Epidermal melanocyte (primary cell): ENCODE measurements at regions not wholly inside any gene's neighbourhood (a gene's known extent, or its start where the extent isn't known, plus 50 kb on each side); places are given as distances from the start of the nearest gene placed in this dataset.
"Not testable (repeated sequence)": the region's sequence is repeated elsewhere in the genome, so short reads cannot be mapped to it uniquely, and the experiment has no call there.

Experiments used
- DNase-seq: peaks from one replicate; pipeline ENCODE4 v3.0.0; 2011; ENCODE audit warnings: low spot score; ENCODE audit not compliant: insufficient read length

DNA sequence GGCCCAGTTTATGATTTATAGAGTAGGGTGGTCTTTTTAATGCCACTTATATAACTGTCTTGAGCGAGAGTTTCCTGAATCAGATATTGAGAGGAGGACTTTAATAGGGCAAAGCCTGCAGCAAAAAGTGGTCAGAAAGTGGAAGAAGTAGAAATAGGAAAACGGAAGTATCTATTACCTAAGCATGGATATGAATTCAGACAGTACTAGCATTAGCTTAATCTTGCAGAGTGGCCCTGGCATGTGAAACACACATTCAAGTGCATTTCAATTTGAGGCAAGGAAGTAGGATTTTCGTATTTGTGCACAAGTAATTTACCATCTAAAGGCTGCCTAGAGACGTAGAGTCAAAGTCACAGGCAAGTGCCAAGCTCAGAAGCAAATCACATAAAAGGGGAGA, 622.3 kb downstream of the DIPK2A start:
- no peak for DNase-seq

DNA sequence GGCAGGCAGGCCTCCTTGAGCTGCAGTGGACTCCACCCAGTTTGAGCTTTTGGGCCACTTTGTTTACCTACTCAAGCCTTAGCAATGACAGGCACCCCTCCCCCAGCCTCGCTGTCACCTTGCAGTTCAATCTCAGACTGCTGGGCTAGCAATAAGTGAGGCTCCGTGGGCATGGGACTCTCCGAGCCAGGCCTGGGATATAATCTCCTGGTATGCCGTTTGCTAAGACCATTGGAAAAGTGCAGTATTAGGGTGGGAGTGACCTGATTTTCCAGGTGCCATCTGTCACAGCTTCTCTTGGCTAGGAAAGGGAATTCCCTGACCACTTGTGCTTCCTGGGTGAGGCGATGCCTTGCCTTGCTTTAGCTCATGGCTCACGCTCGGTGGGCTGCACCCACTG, 648.6 kb downstream of the DIPK2A start:
- DNase-seq = not testable (repeated sequence)

DNA sequence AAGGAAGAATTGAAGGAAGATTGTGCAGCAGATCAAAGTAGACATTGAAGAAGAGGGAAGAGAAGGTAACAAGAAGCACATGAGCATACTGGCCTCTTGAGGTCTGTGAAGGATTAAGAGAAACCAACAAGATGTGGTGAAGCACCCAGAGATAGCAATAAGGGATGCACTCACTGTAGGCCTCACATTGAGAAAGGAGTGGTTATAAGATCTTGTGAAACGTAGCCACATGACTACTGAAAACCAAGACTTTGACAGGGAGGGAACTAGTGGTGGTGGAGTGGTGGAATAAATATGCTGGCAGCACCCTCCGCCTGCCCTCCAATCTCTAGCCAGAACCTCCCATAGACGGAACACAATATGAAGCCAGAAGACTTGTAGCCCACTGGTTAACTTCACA, 651.2 kb downstream of the DIPK2A start:
- DNase-seq = no peak

DNA sequence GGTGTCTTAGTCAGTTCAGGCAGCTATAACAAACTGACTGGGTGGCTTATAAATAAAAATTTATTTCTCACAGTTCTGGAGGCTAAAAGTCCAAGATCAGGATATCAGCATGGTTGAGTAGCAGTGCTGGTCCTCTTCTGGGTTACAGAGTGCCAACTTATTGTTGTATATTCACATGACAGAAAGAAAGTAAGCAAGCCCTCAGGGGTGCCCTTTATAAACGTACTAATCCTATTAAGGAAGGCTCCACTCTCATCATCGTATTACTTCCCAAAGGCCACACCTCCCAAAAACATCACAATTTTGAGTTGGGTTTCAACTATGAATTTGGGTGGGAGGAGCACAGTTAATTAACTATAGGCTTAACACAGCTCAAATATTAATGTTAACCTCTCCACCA, 653.0 kb downstream of the DIPK2A start:
- no peak for DNase-seq

GRCh38 chr3:144626835-144627234, 655.2 kb downstream of the DIPK2A start:
- DNase-seq = no peak

- DNase-seq = no peak
Measured at GRCh38 chr3:144629381-144629780, 657.8 kb downstream of the DIPK2A start.

- DNase-seq = no peak
Measured at GRCh38 chr3:144636833-144637232, 665.2 kb downstream of the DIPK2A start.

DNA sequence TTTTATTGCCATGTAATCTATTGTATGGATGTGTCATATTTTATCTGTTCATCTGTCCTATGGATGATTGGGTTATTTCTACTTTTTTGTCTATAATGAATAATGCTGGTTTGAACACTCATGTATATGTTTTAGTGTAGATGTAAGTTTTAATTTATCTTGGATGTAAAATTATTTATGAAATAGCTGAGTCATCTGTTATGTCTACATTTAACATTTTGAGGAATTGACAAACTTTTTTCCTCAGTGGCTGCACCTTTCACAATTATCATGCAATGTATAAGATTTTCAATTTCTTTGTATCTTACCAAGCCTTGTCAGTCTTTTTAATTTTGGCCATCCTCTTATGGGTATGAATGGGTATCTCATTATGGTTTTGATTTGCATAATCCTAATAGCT, 666.4 kb downstream of the DIPK2A start:
- DNase-seq = no peak

DNA sequence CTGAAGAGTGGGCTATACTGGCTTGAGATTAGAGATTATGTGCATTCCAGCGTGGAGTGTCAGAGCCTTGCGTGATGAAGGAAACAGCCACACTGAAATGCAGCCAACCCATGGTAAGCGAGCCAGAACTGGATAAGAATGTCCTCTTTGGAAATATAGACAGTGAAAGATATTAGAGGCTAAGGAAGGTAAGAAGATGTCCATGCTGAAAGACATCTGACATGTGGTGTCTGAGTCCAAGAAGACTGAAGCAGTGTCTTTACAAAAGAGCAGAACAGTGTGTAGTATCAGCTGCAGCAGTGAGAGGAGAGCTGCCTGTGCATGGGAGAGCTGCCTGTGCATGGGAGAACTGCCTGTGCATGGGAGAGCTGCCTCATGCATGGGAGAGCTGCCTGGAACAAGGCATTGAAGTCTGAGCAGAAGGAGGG, 672.2 kb downstream of the DIPK2A start:
- DNase-seq = no peak

- no peak for DNase-seq
Measured at GRCh38 chr3:144645300-144645699, 673.7 kb downstream of the DIPK2A start.

- no peak for DNase-seq
Measured at GRCh38 chr3:144650380-144650779, 678.8 kb downstream of the DIPK2A start.

DNA sequence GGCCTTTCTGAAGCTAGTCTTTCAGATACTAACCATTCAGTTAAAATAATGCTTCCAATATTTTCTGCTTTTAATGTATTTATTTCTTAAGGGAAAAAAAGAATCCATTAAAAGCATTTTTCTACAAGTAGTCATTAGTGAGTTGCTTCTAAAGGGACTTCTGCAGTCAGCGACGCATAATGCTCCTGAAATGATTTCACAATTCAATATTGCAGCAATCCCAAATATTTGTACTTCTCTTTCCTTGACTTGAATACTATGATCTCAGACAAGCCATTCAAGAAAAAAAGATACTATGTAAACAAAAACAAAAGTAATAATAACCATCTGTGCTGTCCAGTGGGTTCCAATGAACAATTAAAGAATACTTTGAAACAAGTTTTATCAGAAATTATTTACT, 681.0 kb downstream of the DIPK2A start:
- no peak for DNase-seq

DNA sequence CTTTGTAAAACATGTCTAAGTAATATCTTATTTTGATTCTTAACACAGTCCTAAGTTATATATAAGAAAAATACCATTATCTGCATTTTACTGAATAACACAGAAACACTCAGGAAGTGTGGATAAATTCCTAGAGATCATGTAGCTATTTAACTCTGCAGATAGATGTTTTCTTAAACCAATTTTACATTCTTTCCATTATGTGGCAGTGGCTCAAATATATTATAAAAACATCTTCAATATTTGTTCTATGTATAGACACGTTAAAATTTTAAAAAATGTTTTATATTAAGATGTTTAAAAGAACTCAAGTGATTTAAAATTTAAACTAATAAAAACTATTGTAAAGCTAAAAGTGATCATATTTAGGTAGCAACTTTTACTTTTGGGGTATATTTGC, 683.8 kb downstream of the DIPK2A start:
- no peak for DNase-seq

GRCh38 chr3:144660186-144660585, 688.6 kb downstream of the DIPK2A start:
- DNase-seq = no peak

DNA sequence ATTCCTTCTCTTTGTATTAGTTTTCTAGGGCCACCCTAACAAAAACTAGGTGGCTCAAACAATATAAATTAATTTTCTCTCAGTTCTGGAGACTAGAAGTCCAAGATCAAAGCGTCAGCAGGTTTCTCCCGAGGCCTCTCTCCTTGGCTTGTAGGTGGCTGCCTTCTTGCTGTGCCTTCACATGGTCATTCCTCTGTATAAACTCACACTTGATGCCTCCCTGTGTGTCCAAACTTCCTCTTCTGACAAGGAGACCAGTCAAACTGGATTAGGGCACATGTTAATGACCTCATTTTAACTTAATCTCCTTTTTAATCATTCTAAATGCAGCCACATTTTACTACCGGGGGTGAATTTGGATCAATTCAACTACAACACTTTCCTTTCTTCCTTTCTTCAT, 691.1 kb downstream of the DIPK2A start:
- DNase-seq = no peak

DNA sequence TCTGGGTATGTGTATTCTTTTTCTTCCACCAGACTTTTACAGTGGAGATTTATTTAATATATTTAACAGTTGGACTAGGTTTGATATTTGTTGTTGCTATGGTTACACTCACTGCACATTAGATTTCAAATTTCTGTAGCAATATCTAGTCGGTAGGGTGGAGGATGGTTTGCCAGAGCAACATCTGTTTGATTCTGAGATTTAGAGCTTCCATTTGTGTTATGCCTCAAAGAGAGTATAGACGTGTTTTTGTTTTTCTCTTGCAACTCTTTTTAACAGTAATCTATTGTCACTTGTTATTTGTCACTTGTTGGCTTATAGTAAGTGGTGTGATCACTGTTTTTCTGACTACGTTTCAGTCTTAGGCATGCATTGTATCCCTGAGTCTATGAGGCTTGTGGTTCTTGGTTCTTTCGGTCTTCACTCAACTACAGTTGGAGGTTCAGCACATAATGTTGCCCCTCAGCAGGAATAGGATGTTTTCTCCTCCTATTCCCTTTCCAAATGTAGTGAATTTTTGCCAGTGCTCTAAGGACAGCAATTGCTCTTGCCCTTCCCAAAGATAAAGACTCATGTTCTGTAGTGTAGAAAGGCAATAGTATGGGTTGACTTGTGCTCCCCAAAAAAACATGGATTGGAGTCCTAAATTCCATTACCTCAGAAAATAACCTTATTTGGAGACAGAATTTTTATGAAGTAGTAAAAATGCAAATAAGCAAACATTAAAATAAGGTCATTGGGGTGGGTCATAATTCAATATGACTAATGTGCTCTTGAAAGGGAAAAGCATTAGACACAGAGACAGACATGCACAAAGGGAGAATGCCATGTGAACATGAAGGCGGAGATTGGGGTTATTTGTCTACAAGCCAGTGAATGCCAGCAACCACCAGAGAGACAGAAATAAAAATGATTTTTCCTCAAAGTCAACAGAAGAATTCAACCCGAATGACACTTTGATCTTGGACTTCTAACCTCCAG, 692.1 kb downstream of the DIPK2A start:
- no peak for DNase-seq

GRCh38 chr3:144665567-144666053, 694.0 kb downstream of the DIPK2A start:
- DNase-seq = no peak

- DNase-seq = no peak
Measured at GRCh38 chr3:144670571-144670970, 698.9 kb downstream of the DIPK2A start.

GRCh38 chr3:144677103-144677502, 705.5 kb downstream of the DIPK2A start:
- DNase-seq = no peak

DNA sequence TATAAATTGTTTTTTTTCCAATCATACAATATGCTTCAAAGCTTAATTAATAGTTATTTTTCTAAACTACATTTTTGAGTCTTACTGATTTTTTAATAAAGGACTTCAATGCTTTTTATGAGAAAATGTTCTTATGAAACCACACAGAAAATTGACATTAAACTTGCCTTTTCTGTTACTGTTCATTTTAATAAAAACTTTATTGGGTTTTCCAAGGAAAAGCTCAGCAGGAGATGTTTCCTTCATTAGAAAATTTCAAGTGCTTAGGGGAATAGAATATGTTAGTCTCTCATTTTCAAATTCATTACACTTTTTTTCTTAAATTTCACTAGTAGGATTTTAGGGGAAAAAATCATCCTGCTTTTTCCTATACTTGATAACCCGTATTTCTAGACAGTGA, 711.4 kb downstream of the DIPK2A start:
- no peak for DNase-seq

- DNase-seq = no peak
Measured at GRCh38 chr3:144687862-144688261, 716.2 kb downstream of the DIPK2A start.

DNA sequence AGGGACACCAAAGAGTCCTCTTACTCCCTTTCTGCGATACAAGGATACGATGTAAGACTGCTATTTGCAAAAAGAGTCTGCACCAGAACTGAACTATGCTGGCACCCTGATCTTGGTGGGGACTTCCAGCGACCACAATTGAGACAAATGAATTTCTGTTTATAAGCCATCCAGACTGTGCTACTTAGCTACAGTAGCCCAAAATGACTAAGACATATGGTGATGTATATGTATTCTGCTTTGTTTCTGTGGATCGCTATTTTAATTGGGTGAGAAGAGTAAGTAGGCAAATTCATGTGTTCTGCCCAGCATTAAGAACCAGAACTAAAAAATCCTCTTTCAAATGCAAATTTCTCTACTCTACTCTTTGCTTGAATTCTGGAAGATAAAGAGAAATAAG, 720.9 kb downstream of the DIPK2A start:
- DNase-seq = no peak

DNA sequence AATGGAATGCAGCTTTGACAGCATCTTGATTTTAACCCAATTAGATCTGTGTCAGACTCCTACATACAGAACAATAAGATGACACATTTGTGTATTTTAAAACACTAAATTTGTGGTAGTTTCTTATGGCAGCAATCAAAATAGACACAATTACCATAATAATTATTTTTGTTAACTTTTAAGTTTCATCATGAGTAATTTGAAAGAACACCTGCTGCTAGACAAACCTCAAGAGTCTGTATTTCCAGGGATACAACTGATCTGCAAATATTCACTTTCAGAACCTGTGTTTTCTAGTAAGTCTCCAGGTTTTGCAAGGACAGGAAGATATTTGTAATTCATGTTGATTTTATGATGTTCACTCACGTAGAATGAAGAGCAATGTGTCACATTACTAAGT, 736.8 kb downstream of the DIPK2A start:
- no peak for DNase-seq
